C4-2B (cell line): ENCODE measurements at regions not wholly inside any gene's neighbourhood (a gene's known extent, or its start where the extent isn't known, plus 50 kb on each side); places are given as distances from the start of the nearest gene placed in this dataset.
A peak's percentile ranks its signal among the peaks of the same experiment; 100 is the strongest.

ENCODE experiments used
- H3K27ac ChIP-seq: fragments of 450-650 bp; 2 replicates; pipeline ENCODE4 v1.5.1; 2017
- ZFX ChIP-seq: fragments of 450-650 bp; IDR thresholded peaks from 2 replicates; pipeline ENCODE4 v1.6.1; 2017
- TF ChIP-seq, protein P1 (sequence below): fragments of 450-650 bp; conservative IDR thresholded peaks from 2 replicates; pipeline ENCODE4 v1.5.1; 2017; ENCODE audit warnings: mild to moderate bottlenecking

- TF ChIP-seq ZFX = no peak
- TF ChIP-seq, protein P1, sequence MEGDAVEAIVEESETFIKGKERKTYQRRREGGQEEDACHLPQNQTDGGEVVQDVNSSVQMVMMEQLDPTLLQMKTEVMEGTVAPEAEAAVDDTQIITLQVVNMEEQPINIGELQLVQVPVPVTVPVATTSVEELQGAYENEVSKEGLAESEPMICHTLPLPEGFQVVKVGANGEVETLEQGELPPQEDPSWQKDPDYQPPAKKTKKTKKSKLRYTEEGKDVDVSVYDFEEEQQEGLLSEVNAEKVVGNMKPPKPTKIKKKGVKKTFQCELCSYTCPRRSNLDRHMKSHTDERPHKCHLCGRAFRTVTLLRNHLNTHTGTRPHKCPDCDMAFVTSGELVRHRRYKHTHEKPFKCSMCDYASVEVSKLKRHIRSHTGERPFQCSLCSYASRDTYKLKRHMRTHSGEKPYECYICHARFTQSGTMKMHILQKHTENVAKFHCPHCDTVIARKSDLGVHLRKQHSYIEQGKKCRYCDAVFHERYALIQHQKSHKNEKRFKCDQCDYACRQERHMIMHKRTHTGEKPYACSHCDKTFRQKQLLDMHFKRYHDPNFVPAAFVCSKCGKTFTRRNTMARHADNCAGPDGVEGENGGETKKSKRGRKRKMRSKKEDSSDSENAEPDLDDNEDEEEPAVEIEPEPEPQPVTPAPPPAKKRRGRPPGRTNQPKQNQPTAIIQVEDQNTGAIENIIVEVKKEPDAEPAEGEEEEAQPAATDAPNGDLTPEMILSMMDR = no peak
- H3K27ac ChIP-seq = no peak overlapping the region
Observed at GRCh38 chr18:14942275-14942674, 194.3 kb downstream of the ANKRD30B start.

DNA sequence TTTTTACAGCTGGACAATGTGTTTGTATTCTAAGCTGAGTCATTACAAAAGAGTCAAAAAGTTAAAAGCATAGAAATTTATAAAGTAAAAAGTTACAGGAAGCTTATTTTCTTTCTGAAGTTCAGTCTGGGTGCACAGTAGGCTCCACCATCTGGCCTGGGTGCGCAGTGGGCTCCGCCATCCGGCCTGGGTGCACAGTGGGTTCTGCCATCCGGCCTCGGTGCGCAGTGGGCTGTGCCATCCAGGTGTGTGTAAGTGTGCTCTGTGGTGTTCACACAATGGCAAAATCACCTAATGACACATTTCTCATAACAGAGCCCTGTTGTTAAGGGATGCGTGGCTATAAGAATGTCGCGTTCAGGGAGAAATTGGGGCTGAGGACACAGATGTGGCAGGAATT, 195.5 kb downstream of the ANKRD30B start:
- no peak for TF ChIP-seq ZFX
- TF ChIP-seq, protein P1 = no peak
- H3K27ac ChIP-seq = no peak overlapping the region

GRCh38 chr18:14943967-14944636, 196.1 kb downstream of the ANKRD30B start:
- no peak overlapping the region for H3K27ac ChIP-seq
- TF ChIP-seq, protein P1 = no peak
- TF ChIP-seq ZFX = no peak

- no peak overlapping the region for H3K27ac ChIP-seq
Observed at GRCh38 chr18:14944838-14945237, 196.9 kb downstream of the ANKRD30B start.

GRCh38 chr18:14945286-14945685, 197.3 kb downstream of the ANKRD30B start:
- H3K27ac ChIP-seq = no peak overlapping the region
- TF ChIP-seq, protein P1 = no peak
- TF ChIP-seq ZFX = no peak

More at GRCh38 chr18:14944838-14945237, 196.9 kb downstream of the ANKRD30B start:
- no peak for TF ChIP-seq ZFX
- TF ChIP-seq, protein P1 = no peak

DNA sequence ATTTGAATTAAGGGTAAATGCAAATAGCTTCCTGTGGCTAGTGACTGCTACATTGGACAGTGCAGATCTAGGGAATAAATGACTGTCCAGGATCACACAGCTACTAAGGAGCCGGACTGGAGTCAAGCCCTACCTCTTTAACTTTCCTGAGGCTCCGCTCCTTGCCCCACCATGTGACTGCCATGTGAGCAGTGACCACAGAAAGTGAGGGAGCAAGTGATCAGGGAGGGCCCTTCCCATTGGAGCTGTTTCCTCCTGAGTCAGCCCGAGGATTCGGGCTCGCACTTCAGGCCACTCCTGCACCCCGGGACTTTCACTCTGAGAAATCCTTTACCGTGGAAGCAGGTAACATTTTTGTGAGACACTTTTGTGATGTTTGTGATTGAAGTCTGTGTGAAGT, 198.0 kb downstream of the ANKRD30B start:
- H3K27ac ChIP-seq = peak overlapping the region; percentile 52
- TF ChIP-seq, protein P1 = no peak
- no peak for TF ChIP-seq ZFX

DNA sequence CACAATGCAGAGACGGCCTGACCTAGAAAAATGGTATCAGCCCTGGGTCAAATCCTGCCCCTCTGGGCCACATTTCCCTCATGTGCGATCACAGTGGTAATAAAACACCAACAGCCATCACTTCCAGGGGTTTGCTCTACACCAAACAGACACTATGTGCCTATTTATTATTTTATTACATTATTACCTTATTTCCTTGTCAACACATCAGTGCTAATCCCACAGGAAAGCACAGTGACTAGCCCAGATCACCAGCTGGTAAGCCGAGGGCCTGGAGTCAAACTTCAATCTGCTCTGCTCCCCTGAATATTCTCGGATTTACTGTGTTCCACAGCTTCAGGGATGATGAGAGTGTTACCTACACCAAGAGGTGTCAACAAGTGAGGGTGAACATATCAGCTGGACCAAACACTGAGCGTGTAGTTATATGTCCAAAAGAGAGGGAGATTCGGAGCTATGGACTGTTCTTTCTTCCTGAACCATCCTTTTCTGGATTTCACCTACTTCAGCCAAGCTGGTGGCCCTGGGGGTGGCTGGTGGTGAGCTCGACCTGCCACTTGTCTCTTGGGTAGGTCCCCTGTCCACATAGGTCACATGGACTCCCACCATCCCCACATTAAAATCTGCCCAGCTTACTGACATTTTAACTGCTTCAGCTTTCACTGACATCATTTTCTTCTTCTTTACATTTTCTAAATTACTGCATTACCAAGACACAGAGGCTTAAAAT, 198.9 kb downstream of the ANKRD30B start:
- H3K27ac ChIP-seq = peak overlapping the region; percentile 52
